Left lung (tissue), 4 donors: ENCODE measurements at regions not wholly inside any gene's neighbourhood (a gene's known extent, or its start where the extent isn't known, plus 50 kb on each side); places are given as distances from the start of the nearest gene placed in this dataset.

ENCODE experiments used
- ATAC-seq: fragments of 200-7000 bp; cut with Tn5 transposase; one replicate; pipeline ENCODE4 v1.9.1; 2020; ENCODE audit warnings: moderate library complexity
- DNase-seq, 4 donors: peaks; one replicate each; pipeline ENCODE4 v3.0.0-alpha.2; 2013 to 2020
- H3K27ac ChIP-seq, 2 donors: fragments of 200-600 bp; sonication (generic) in 1 of 2; one replicate each; pipeline versions ENCODE4 v1.5.0 to v1.8.0; 2020 to 2021
- H3K27me3 ChIP-seq, 2 donors: fragments of 200-600 bp; sonication (generic) in 1 of 2; one replicate each; pipeline versions ENCODE4 v1.5.0 to v1.8.0; 2020 to 2021
- H3K36me3 ChIP-seq, 2 donors: fragments of 200-600 bp; sonication (generic) in 1 of 2; one replicate each; pipeline versions ENCODE4 v1.5.0 to v1.8.0; 2020 to 2021
- H3K4me1 ChIP-seq, 2 donors: fragments of 200-600 bp; one replicate each; pipeline ENCODE4 v1.8.0; 2021
- H3K4me3 ChIP-seq, 2 donors: fragments of 200-600 bp; sonication (generic) in 1 of 2; one replicate each; pipeline versions ENCODE4 v1.5.0 to v1.8.0; 2020 to 2021; ENCODE audit warnings: mild to moderate bottlenecking in 1 of 2
- H3K9me3 ChIP-seq, 2 donors: fragments of 200-600 bp; sonication (generic) in 1 of 2; one replicate each; pipeline versions ENCODE4 v1.5.0 to v1.8.0; 2020 to 2021
- intact Hi-C, 2 donors: fragments of 100-400 bp; cut with DNase I; formaldehyde crosslinking; loops; one replicate each; pipeline versions ENCODE4 v1.11.2 to v1.14.2; 2022
- TF ChIP-seq, protein P1 (sequence below), 2 donors: fragments of 200-600 bp; sonication (generic) in 1 of 2; IDR thresholded peaks; one replicate each; pipeline versions ENCODE4 v1.5.0 to v1.8.0; 2021; ENCODE audit warnings: antibody characterized with exemption in 2 of 2
- donor health status: DM: no; HTN: yes; CAD: no.
- donor health status: DM: no; HTN: no; CAD: no.

- TF ChIP-seq, protein P1, sequence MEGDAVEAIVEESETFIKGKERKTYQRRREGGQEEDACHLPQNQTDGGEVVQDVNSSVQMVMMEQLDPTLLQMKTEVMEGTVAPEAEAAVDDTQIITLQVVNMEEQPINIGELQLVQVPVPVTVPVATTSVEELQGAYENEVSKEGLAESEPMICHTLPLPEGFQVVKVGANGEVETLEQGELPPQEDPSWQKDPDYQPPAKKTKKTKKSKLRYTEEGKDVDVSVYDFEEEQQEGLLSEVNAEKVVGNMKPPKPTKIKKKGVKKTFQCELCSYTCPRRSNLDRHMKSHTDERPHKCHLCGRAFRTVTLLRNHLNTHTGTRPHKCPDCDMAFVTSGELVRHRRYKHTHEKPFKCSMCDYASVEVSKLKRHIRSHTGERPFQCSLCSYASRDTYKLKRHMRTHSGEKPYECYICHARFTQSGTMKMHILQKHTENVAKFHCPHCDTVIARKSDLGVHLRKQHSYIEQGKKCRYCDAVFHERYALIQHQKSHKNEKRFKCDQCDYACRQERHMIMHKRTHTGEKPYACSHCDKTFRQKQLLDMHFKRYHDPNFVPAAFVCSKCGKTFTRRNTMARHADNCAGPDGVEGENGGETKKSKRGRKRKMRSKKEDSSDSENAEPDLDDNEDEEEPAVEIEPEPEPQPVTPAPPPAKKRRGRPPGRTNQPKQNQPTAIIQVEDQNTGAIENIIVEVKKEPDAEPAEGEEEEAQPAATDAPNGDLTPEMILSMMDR (IDR thresholded peaks at IDR 0.05) = no peak
- Histone ChIP-seq H3K27ac (no peak overlapping the region), H3K4me3 (no peak overlapping the region), H3K9me3 (peaks cover 0 to 17% of the 10 kb centered on the region in 2 donors), H3K27me3 (no peaks in the 10 kb centered on the region), H3K36me3 (no peaks in the 10 kb centered on the region), H3K4me1 (no peaks in the 10 kb centered on the region)
- no peak for DNase-seq
- no peak for ATAC-seq
- intact Hi-C loops = no loop called here
These were observed 558.1 kb downstream of the INSC start for GRCh38 chr11:15672825-15673224.

DNA sequence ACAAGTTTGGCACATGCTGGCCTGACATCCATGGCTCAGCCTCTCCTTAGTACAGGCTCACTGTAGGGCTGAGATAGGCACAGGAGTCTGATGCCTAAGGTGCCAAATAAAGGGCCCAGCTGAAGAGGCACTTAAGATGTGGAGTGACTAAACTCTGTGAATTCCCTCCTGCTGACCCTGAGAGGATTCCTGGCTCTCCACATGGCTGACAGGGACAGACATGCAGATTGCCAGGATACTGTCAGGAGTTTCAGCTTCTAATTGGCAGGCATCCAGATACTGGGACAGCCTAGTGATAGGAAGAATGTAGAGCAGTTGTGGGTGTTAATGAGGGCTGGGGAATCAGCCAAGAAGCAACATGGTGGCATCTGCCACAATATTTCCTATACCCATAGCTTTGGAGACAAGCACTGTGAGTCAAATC, 558.7 kb downstream of the INSC start:
- H3K9me3 ChIP-seq = peaks cover 0 to 23% of the 10 kb centered on the region in 2 donors
- DNase-seq (no peak), ATAC-seq (peak; percentile 93)
- no peaks in the 10 kb centered on the region for H3K36me3 ChIP-seq
- intact Hi-C loops = no loop called here
- no peaks in the 10 kb centered on the region for H3K27me3 ChIP-seq
- TF ChIP-seq, protein P1 (IDR thresholded peaks at IDR 0.05) = no peak
- no peaks in the 10 kb centered on the region for H3K4me1 ChIP-seq
- H3K4me3 ChIP-seq = no peak overlapping the region
- H3K27ac ChIP-seq = no peak overlapping the region

GRCh38 chr11:15674756-15675155, 560.0 kb downstream of the INSC start:
- Histone ChIP-seq H3K4me3 (no peak overlapping the region), H3K27me3 (no peaks in the 10 kb centered on the region), H3K36me3 (no peaks in the 10 kb centered on the region), H3K4me1 (no peaks in the 10 kb centered on the region), H3K9me3 (peaks cover 0 to 23% of the 10 kb centered on the region in 2 donors), H3K27ac (no peak overlapping the region)
- intact Hi-C loops = no loop called here
- TF ChIP-seq, protein P1 (IDR thresholded peaks at IDR 0.05) = no peak
- no peak for DNase-seq
- no peak for ATAC-seq

GRCh38 chr11:15675683-15676082, 561.0 kb downstream of the INSC start:
- no peak for ATAC-seq
- TF ChIP-seq, protein P1 (IDR thresholded peaks at IDR 0.05) = no peak
- Histone ChIP-seq H3K9me3 (peaks cover 0 to 23% of the 10 kb centered on the region in 2 donors), H3K4me1 (no peaks in the 10 kb centered on the region), H3K36me3 (no peaks in the 10 kb centered on the region), H3K27me3 (no peaks in the 10 kb centered on the region), H3K27ac (no peak overlapping the region), H3K4me3 (no peak overlapping the region)
- DNase-seq = no peak
- intact Hi-C loops = no loop called here

GRCh38 chr11:15677181-15677580, 562.5 kb downstream of the INSC start:
- ATAC-seq = no peak
- Histone ChIP-seq H3K27ac (no peak overlapping the region), H3K27me3 (no peaks in the 10 kb centered on the region), H3K4me3 (no peak overlapping the region), H3K36me3 (no peaks in the 10 kb centered on the region), H3K4me1 (no peaks in the 10 kb centered on the region), H3K9me3 (peaks cover 0 to 23% of the 10 kb centered on the region in 2 donors)
- intact Hi-C loops = no loop called here
- TF ChIP-seq, protein P1 (IDR thresholded peaks at IDR 0.05) = no peak
- DNase-seq = no peak
